HL-60 (cell line): ENCODE measurements at regions not wholly inside any gene's neighbourhood (a gene's known extent, or its start where the extent isn't known, plus 50 kb on each side); places are given as distances from the start of the nearest gene placed in this dataset.

Experiments
- DNase-seq, 2 experiments: peaks; one replicate each; pipeline ENCODE4 v3.0.0-alpha.2; 2010 to 2020; ENCODE audit warnings: low read depth in 1 of 2, low spot score in 1 of 2
- H3K27ac ChIP-seq: fragments of 250-450 bp; sonication (Bioruptor Pico); replicated peaks from 2 replicates; pipeline ENCODE4 v1.5.1; 2020; ENCODE audit warnings: mild to moderate bottlenecking, moderate library complexity
- H3K27me3 ChIP-seq: fragments of 250-450 bp; sonication (Bioruptor Pico); 2 replicates; pipeline ENCODE4 v1.5.1; 2021; ENCODE audit warnings: mild to moderate bottlenecking, moderate library complexity; ENCODE audit not compliant: insufficient read depth, poor library complexity, severe bottlenecking
- H3K4me3 ChIP-seq: replicated peaks from 2 replicates; pipeline ENCODE4 v1.5.1; 2011; ENCODE audit warnings: mild to moderate bottlenecking, control low read depth, low read length; ENCODE audit not compliant: insufficient read depth
- GABPA ChIP-seq: IDR thresholded peaks from 2 replicates; pipeline ENCODE4 v1.6.1; 2012; ENCODE audit warnings: low read depth
- POLR2AphosphoS5 ChIP-seq: IDR thresholded peaks from 2 replicates; pipeline ENCODE4 v1.6.1; 2012; ENCODE audit warnings: low read depth
- SPI1 ChIP-seq: IDR thresholded peaks from 2 replicates; pipeline ENCODE4 v1.6.1; 2012; ENCODE audit warnings: low read depth, mild to moderate bottlenecking, borderline replicate concordance
- TF ChIP-seq, protein P1 (sequence below): IDR thresholded peaks from 2 replicates; pipeline ENCODE4 v1.6.1; 2012; ENCODE audit warnings: low read depth; ENCODE audit not compliant: insufficient replicate concordance
- TF ChIP-seq, protein P2 (sequence below): IDR thresholded peaks from one replicate; pipeline ENCODE4 v1.5.1; 2011; ENCODE audit warnings: low read length, control low read depth, inconsistent platforms; ENCODE audit not compliant: insufficient read depth

DNA sequence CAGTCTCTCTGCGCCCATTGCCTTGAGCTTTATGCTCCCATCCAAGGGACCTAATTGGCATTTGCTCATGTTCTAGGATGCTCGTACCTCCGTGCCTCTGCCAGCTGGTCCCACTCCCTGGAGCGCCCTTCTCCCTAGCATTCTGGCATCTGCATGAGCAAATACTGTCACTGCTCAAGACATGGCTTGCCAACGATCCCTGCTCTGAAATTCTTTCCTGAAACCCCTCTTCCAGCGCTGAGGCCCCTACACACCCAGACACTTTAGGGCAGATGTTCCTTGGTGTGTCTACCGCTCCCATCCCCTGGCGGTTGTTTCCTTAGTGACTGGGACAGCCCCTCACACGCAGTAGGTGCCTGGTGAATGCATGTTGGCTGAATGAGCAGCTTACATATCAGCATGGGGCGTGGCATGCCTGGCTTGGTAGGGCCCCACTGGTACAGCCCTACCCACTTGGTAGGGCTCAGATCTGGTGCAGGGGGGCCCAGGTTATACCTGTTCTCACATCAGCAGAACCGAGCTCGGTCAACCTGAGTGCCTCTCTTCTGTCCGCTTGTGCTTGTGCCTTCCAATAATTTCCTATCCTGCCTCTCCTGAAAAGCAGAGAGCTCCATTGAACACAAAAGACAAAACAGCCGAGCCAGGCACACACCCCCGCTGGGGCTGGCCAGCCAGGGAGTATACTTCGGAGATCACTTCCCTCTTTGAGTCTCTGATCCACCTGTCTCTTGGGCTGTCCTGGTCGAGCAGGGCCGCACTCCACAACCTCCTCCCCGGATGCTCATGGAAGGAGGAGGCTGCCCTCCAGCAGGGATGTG is 59.2 kb downstream of the INHBB start:
- no peak overlapping the region for H3K4me3 ChIP-seq
- H3K27ac ChIP-seq = no peak overlapping the region
- no peak for DNase-seq
- TF ChIP-seq, protein P1, sequence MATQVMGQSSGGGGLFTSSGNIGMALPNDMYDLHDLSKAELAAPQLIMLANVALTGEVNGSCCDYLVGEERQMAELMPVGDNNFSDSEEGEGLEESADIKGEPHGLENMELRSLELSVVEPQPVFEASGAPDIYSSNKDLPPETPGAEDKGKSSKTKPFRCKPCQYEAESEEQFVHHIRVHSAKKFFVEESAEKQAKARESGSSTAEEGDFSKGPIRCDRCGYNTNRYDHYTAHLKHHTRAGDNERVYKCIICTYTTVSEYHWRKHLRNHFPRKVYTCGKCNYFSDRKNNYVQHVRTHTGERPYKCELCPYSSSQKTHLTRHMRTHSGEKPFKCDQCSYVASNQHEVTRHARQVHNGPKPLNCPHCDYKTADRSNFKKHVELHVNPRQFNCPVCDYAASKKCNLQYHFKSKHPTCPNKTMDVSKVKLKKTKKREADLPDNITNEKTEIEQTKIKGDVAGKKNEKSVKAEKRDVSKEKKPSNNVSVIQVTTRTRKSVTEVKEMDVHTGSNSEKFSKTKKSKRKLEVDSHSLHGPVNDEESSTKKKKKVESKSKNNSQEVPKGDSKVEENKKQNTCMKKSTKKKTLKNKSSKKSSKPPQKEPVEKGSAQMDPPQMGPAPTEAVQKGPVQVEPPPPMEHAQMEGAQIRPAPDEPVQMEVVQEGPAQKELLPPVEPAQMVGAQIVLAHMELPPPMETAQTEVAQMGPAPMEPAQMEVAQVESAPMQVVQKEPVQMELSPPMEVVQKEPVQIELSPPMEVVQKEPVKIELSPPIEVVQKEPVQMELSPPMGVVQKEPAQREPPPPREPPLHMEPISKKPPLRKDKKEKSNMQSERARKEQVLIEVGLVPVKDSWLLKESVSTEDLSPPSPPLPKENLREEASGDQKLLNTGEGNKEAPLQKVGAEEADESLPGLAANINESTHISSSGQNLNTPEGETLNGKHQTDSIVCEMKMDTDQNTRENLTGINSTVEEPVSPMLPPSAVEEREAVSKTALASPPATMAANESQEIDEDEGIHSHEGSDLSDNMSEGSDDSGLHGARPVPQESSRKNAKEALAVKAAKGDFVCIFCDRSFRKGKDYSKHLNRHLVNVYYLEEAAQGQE = no peak
- TF ChIP-seq GABPA (no peak), POLR2AphosphoS5 (no peak), SPI1 (no peak)
- TF ChIP-seq, protein P2, sequence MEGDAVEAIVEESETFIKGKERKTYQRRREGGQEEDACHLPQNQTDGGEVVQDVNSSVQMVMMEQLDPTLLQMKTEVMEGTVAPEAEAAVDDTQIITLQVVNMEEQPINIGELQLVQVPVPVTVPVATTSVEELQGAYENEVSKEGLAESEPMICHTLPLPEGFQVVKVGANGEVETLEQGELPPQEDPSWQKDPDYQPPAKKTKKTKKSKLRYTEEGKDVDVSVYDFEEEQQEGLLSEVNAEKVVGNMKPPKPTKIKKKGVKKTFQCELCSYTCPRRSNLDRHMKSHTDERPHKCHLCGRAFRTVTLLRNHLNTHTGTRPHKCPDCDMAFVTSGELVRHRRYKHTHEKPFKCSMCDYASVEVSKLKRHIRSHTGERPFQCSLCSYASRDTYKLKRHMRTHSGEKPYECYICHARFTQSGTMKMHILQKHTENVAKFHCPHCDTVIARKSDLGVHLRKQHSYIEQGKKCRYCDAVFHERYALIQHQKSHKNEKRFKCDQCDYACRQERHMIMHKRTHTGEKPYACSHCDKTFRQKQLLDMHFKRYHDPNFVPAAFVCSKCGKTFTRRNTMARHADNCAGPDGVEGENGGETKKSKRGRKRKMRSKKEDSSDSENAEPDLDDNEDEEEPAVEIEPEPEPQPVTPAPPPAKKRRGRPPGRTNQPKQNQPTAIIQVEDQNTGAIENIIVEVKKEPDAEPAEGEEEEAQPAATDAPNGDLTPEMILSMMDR = no peak
- no peaks in the 10 kb centered on the region for H3K27me3 ChIP-seq

DNA sequence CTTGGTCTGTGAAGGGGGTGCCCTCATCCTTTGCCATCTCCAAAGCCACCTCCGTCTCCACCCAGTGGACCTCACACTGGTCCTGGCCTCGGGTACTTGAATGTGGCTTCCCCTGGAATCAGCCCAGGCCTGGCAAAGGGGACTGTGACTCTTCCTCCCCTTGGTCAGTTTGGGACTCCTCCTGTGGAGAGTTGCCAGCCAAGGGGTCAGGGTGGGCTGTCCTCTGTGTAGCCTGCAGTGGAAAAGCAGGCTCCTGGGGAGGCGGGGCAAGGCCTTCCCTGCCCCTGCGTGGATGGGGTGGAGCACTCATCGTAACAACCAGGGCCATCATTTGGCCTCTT is 59.8 kb downstream of the INHBB start:
- TF ChIP-seq, protein P2 = no peak
- Histone ChIP-seq H3K27ac (no peak overlapping the region), H3K4me3 (no peak overlapping the region), H3K27me3 (no peaks in the 10 kb centered on the region)
- no peak for DNase-seq

DNA sequence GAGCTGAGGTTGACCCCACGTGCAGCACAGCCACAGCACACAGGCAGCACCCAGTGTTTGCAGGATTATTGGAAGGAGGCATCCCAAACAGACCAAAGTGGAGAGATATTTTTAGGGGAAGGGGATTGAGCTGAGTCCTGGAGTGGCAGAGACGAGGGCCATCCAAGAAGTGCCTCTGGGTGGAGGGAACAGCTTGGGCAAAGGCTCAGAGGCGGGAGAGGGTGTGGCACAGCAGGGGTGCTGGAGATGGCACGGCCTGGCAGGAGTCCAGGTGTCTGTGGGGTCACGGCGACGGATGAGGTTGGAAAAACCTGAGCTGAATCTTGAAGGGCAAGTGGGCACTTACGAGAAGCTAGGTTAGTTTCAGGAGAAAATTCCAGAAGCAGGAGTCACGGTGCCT is 60.6 kb downstream of the INHBB start:
- no peak for DNase-seq
- no peak overlapping the region for H3K27ac ChIP-seq
- TF ChIP-seq, protein P1 = no peak
- TF ChIP-seq SPI1 = no peak
- no peaks in the 10 kb centered on the region for H3K27me3 ChIP-seq
- H3K4me3 ChIP-seq = no peak overlapping the region

DNA sequence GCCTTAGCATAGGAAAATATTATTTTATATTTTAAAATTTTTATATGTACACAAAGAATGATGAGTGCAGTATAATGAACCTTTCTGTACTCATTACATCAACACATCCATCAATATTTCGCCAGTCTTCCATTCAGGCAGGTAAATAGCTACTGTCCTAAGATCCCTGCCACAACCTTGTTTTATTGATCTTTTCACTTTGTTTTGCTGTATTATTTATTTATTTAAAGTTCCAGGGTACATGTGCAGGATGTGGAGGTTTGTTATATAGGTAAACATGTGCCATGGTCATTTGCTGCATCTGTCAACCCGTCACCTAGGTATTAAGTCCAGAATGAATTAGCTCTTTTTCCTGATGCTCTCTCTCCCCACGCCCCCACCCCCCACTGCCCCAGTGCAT is 64.6 kb downstream of the INHBB start:
- no peak for DNase-seq
- no peak overlapping the region for H3K27ac ChIP-seq
- no peak for TF ChIP-seq GABPA
- TF ChIP-seq, protein P1 = no peak
- TF ChIP-seq, protein P2 = no peak
- TF ChIP-seq SPI1 = no peak
- no peak for TF ChIP-seq POLR2AphosphoS5
- no peaks in the 10 kb centered on the region for H3K27me3 ChIP-seq
- H3K4me3 ChIP-seq = no peak overlapping the region
